H1 (cell line): ENCODE measurements at regions not wholly inside any gene's neighbourhood (a gene's known extent, or its start where the extent isn't known, plus 50 kb on each side); places are given as distances from the start of the nearest gene placed in this dataset.

Source experiments
- CTCF ChIA-PET: fragments of 300-600 bp; sonication (Branson Sonifier 250); formaldehyde crosslinking; loops from one replicate; lab custom pipeline; 2021; ENCODE audit not compliant: partially characterized antibody; lab: Charles Lee
- POLR2A ChIA-PET: fragments of 300-600 bp; sonication (Branson Sonifier 250); formaldehyde crosslinking; loops from one replicate; lab custom pipeline; 2021; ENCODE audit warnings: inconsistent platforms; ENCODE audit not compliant: partially characterized antibody; lab: Charles Lee
- DNase-seq, 2 experiments: peaks; one replicate each; pipeline versions ENCODE4 v3.0.0 to v3.0.0-alpha.2; 2010 to 2022; ENCODE audit warnings: low spot score in 2 of 2, low read depth in 1 of 2, mixed read lengths in 1 of 2
- FAIRE-seq: peaks from 2 replicates; lab custom pipeline; 2011; peaks lifted over from hg19 to GRCh38; lab: Jason Lieb, UNC
- H2AFZ ChIP-seq: 2 replicates; pipeline ENCODE4 v1.8.1; 2012; ENCODE audit warnings: low read length, inconsistent platforms
- H2AK5ac ChIP-seq: 2 replicates; pipeline ENCODE4 v1.6.1; 2013; ENCODE audit warnings: low read depth, low read length
- H2BK120ac ChIP-seq: replicated peaks from 2 replicates; pipeline ENCODE3; 2013; ENCODE audit warnings: low read depth, low read length, inconsistent platforms
- H2BK12ac ChIP-seq: 2 replicates; pipeline ENCODE4 v1.6.1; 2013; ENCODE audit warnings: low read depth, low read length
- H2BK15ac ChIP-seq: 2 replicates; pipeline ENCODE4 v1.6.1; 2013; ENCODE audit warnings: low read length
- H2BK20ac ChIP-seq: 2 replicates; pipeline ENCODE4 v1.6.1; 2013; ENCODE audit warnings: low read length
- H2BK5ac ChIP-seq: 2 replicates; pipeline ENCODE4 v1.6.1; 2013; ENCODE audit warnings: low read depth, low read length
- H3K14ac ChIP-seq: 2 replicates; pipeline ENCODE4 v1.6.1; 2013; ENCODE audit warnings: inconsistent platforms; ENCODE audit not compliant: insufficient read length
- H3K18ac ChIP-seq: 2 replicates; pipeline ENCODE4 v1.6.1; 2013; ENCODE audit warnings: low read length; ENCODE audit errors: extremely low read depth
- H3K23ac ChIP-seq: 2 replicates; pipeline ENCODE4 v1.6.1; 2013; ENCODE audit warnings: inconsistent platforms; ENCODE audit not compliant: insufficient read length
- H3K23me2 ChIP-seq: 2 replicates; pipeline ENCODE4 v1.6.1; 2013; ENCODE audit warnings: low read depth, low read length
- H3K27ac ChIP-seq: 2 replicates; pipeline ENCODE4 v1.6.1; 2011; ENCODE audit warnings: low read depth, low read length, inconsistent platforms
- H3K27me3 ChIP-seq, 4 experiments: replicated peaks in 1 of 4; 1 replicate in 1 of 4; 2 replicates in 3 of 4; pipeline versions ENCODE4 v1.6.1 to v1.8.1; 2011 to 2013; ENCODE audit warnings: low read length in 3 of 4, mild to moderate bottlenecking in 3 of 4, inconsistent platforms in 2 of 4, mixed read lengths in 2 of 4, moderate library complexity in 1 of 4; ENCODE audit not compliant: control insufficient read depth in 3 of 4, insufficient read depth in 3 of 4; ENCODE audit errors: extremely low read depth in 1 of 4
- H3K36me3 ChIP-seq, 4 experiments: 2 replicates each; pipeline versions ENCODE4 v1.6.1 to v1.8.1; 2011 to 2013; ENCODE audit warnings: mild to moderate bottlenecking in 4 of 4, low read length in 3 of 4, moderate library complexity in 2 of 4, control low read depth in 1 of 4, inconsistent platforms in 1 of 4; ENCODE audit not compliant: insufficient read depth in 4 of 4, control insufficient read depth in 2 of 4
- H3K4ac ChIP-seq: replicated peaks from 2 replicates; pipeline ENCODE3; 2013; ENCODE audit warnings: low read length, low read depth, mixed read lengths, inconsistent platforms; ENCODE audit not compliant: insufficient read length
- H3K4me1 ChIP-seq, 4 experiments: replicated peaks in 1 of 4; 1 replicate in 1 of 4; 2 replicates in 3 of 4; pipeline versions ENCODE4 v1.6.1 to v1.8.1; 2011 to 2013; ENCODE audit warnings: low read length in 3 of 4, inconsistent platforms in 2 of 4, mixed read lengths in 1 of 4; ENCODE audit not compliant: insufficient read depth in 4 of 4, control insufficient read depth in 3 of 4
- H3K4me2 ChIP-seq, 2 experiments: 2 replicates each; pipeline versions ENCODE4 v1.6.1 to v1.8.1; 2011 to 2013; ENCODE audit warnings: low read depth in 2 of 2, low read length in 2 of 2, control low read depth in 1 of 2, inconsistent platforms in 1 of 2, mild to moderate bottlenecking in 1 of 2; ENCODE audit not compliant: insufficient read depth in 1 of 2
- H3K4me3 ChIP-seq, 4 experiments: fragments of 200-600, 300-600 bp in 1 of 4; sonication (generic), shearing (Covaris generic), sonication (Bioruptor Twin) in 1 of 4; 2 replicates each; pipeline versions ENCODE4 v1.5.1 to v1.8.1; 2011 to 2016; ENCODE audit warnings: low read length in 4 of 4, low read depth in 3 of 4, control low read depth in 2 of 4, inconsistent platforms in 2 of 4, mild to moderate bottlenecking in 2 of 4, mixed read lengths in 1 of 4, moderate library complexity in 1 of 4; ENCODE audit not compliant: insufficient read depth in 2 of 4; ENCODE audit errors: extremely low read depth in 1 of 4
- H3K56ac ChIP-seq: replicated peaks from 2 replicates; pipeline ENCODE3; 2013; ENCODE audit warnings: low read depth, mild to moderate bottlenecking, mixed read lengths, low read length, inconsistent platforms; ENCODE audit not compliant: insufficient read length
- H3K79me1 ChIP-seq: 2 replicates; pipeline ENCODE4 v1.6.1; 2013; ENCODE audit warnings: low read depth, low read length, control low read depth
- H3K79me2 ChIP-seq, 2 experiments: 2 replicates each; pipeline versions ENCODE4 v1.6.1 to v1.8.1; 2012 to 2013; ENCODE audit warnings: low read length in 2 of 2, mild to moderate bottlenecking in 2 of 2, inconsistent platforms in 1 of 2; ENCODE audit not compliant: insufficient read depth in 2 of 2, control insufficient read depth in 1 of 2
- H3K9ac ChIP-seq, 4 experiments: replicated peaks in 1 of 4; 1 replicate in 1 of 4; 2 replicates in 3 of 4; pipeline versions ENCODE4 v1.6.1 to v1.8.1; 2011 to 2013; ENCODE audit warnings: low read depth in 3 of 4, low read length in 3 of 4, control low read depth in 2 of 4, mild to moderate bottlenecking in 2 of 4, moderate library complexity in 2 of 4, inconsistent platforms in 1 of 4; ENCODE audit errors: extremely low read depth in 1 of 4
- H3K9me3 ChIP-seq, 2 experiments: 2 replicates each; pipeline versions ENCODE4 v1.6.1 to v1.8.1; 2012 to 2013; ENCODE audit warnings: mild to moderate bottlenecking in 2 of 2, moderate library complexity in 2 of 2, control low read depth in 1 of 2, inconsistent platforms in 1 of 2, low read depth in 1 of 2, low read length in 1 of 2, mixed read lengths in 1 of 2; ENCODE audit not compliant: insufficient read depth in 2 of 2
- H4K20me1 ChIP-seq, 2 experiments: replicated peaks in 1 of 2; 2 replicates each; pipeline versions ENCODE3 to v1.8.1; 2011 to 2013; ENCODE audit warnings: inconsistent platforms in 2 of 2, low read length in 2 of 2, mild to moderate bottlenecking in 1 of 2; ENCODE audit not compliant: insufficient read depth in 2 of 2, control insufficient read depth in 1 of 2
- H4K5ac ChIP-seq: 2 replicates; pipeline ENCODE4 v1.6.1; 2013; ENCODE audit warnings: low read length, low read depth, mixed read lengths, inconsistent platforms; ENCODE audit not compliant: insufficient read length
- H4K8ac ChIP-seq: 2 replicates; pipeline ENCODE4 v1.8.0; 2013; ENCODE audit warnings: mild to moderate bottlenecking, moderate library complexity, low read length, inconsistent platforms; ENCODE audit not compliant: insufficient read depth; ENCODE audit errors: extremely low read depth
- H4K91ac ChIP-seq: replicated peaks from 2 replicates; pipeline ENCODE3; 2013; ENCODE audit warnings: low read length, mixed read lengths, inconsistent platforms; ENCODE audit not compliant: insufficient read length
- CTCF ChIP-seq, 3 experiments: IDR thresholded peaks; 1 replicate in 2 of 3; 2 replicates in 1 of 3; pipeline versions ENCODE4 v1.5.1 to v1.6.1; 2011; ENCODE audit warnings: low read length in 3 of 3, mild to moderate bottlenecking in 3 of 3, inconsistent platforms in 2 of 3, low read depth in 1 of 3, moderate library complexity in 1 of 3; ENCODE audit not compliant: insufficient read depth in 1 of 3; ENCODE audit errors: control extremely low read depth in 1 of 3
- EZH2 ChIP-seq: fragments of 200-600 bp; sonication (generic); IDR thresholded peaks from 2 replicates; pipeline ENCODE4 v1.7.1; 2012; ENCODE audit warnings: low read depth, mild to moderate bottlenecking, moderate library complexity, low read length, inconsistent platforms; ENCODE audit not compliant: severe bottlenecking
- FOSL1 ChIP-seq: IDR thresholded peaks from 2 replicates; pipeline ENCODE4 v1.6.1; 2011; ENCODE audit warnings: mild to moderate bottlenecking, low read depth, low read length, moderate library complexity; ENCODE audit not compliant: insufficient read depth
- KDM4A ChIP-seq: IDR thresholded peaks from one replicate; pipeline ENCODE4 v1.7.1; 2012; ENCODE audit warnings: low read depth, mild to moderate bottlenecking, moderate library complexity, low read length, inconsistent platforms; ENCODE audit not compliant: severe bottlenecking
- SIX5 ChIP-seq: IDR thresholded peaks from 2 replicates; pipeline ENCODE4 v1.6.1; 2011; ENCODE audit warnings: mild to moderate bottlenecking, low read depth, low read length
- WGBS, 2 experiments: shearing (Covaris generic) in 1 of 2; methylation state at CpG; one replicate each; pipeline versions ENCODE4 v1.1.6 to v1.1.7; 2013 to 2015; ENCODE audit warnings: low lambda C conversion rate in 2 of 2, mixed read lengths in 2 of 2, inconsistent platforms in 1 of 2, low coverage in 1 of 2, missing lambda C conversion rate in 1 of 2; ENCODE audit not compliant: insufficient replicate concordance in 2 of 2, insufficient coverage in 1 of 2, insufficient read length in 1 of 2; ENCODE audit errors: extremely low coverage in 1 of 2, missing lambda C conversion rate in 1 of 2; 5-methylcytosine and 5-hydroxymethylcytosine counted together

DNA sequence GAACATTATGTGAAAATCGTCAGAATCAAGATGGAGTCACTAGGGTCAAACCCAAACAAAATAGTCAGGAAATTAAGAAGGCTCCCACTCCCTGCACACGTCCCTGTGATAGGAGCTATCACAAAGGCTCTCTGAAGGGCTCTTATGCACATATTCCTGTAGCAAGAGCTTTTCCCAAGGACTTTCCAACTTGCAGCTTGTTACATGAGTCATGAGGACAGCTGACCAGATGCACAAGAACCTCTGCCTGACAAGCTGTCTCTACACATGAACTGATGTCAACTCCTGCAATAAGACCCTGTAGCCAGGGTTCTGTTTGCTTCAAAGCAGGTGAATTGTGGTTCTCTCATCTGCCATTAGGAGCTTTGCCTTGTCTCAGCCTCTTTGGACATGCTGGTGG, 122.4 kb downstream of the OLFM1 start:
- Histone ChIP-seq H3K56ac (no peak overlapping the region), H3K14ac (no peak overlapping the region), H3K4ac (no peak overlapping the region), H4K8ac (no peak overlapping the region), H3K27ac (no peak overlapping the region), H3K36me3 (no peaks in the 10 kb centered on the region), H2BK5ac (no peak overlapping the region), H3K4me3 (no peak overlapping the region), H2BK20ac (no peak overlapping the region), H3K4me1 (peaks cover 0 to 3% (median 0%) of the 10 kb centered on the region in 4 experiments; a peak in 1 of 7 replicates), H3K9me3 (peaks cover 15% of the 10 kb centered on the region in 2 experiments), H2BK120ac (no peak overlapping the region), H3K23ac (no peak overlapping the region), H4K5ac (no peak overlapping the region), H2BK15ac (no peak overlapping the region), H3K79me2 (no peaks in the 10 kb centered on the region), H4K20me1 (no peaks in the 10 kb centered on the region), H2AK5ac (no peak overlapping the region), H3K9ac (no peak overlapping the region), H3K18ac (no peak overlapping the region), H2AFZ (no peak overlapping the region), H2BK12ac (no peak overlapping the region; the same call in 1 of the 2 replicates), H3K4me2 (no peak overlapping the region), H4K91ac (no peak overlapping the region), H3K27me3 (no peaks in the 10 kb centered on the region), H3K79me1 (no peaks in the 10 kb centered on the region), H3K23me2 (no peaks in the 10 kb centered on the region)
- ChIA-PET POLR2A (no interaction called here), CTCF (interaction anchor here (1.0 to 1.6 kb wide), 2 partner anchors 11 to 203 kb away, joined by 3 to 4 read pairs; no protein-coding TSS in a partner anchor)
- 94% methylated on average over 2 of the region's 2 CpGs; no CpG with 5 or more reads in 1 of the 2 experiments for WGBS, 2 experiments
- FAIRE-seq = no peak
- no peak for DNase-seq
- no peak for TF ChIP-seq SIX5
- TF ChIP-seq KDM4A = no peak
- TF ChIP-seq EZH2 = no peak
- no peak for TF ChIP-seq FOSL1
- no peak for TF ChIP-seq CTCF (IDR thresholded peaks at IDR 0.05; ENCODE audit: control extremely low read depth in 1 of 3, insufficient read depth in 1 of 3, low read depth in 1 of 3, low read length in 3 of 3)
